C4-2B (cell line): ENCODE measurements at regions not wholly inside any gene's neighbourhood (a gene's known extent, or its start where the extent isn't known, plus 50 kb on each side); places are given as distances from the start of the nearest gene placed in this dataset.

Source experiments
- H3K27ac ChIP-seq: fragments of 450-650 bp; 2 replicates; pipeline ENCODE4 v1.5.1; 2017
- ZFX ChIP-seq: fragments of 450-650 bp; IDR thresholded peaks from 2 replicates; pipeline ENCODE4 v1.6.1; 2017
- TF ChIP-seq, protein P1 (sequence below): fragments of 450-650 bp; conservative IDR thresholded peaks from 2 replicates; pipeline ENCODE4 v1.5.1; 2017; ENCODE audit warnings: mild to moderate bottlenecking

GRCh38 chr2:217386041-217386440, 526.2 kb upstream of the TNP1 start:
- TF ChIP-seq ZFX = no peak
- TF ChIP-seq, protein P1, sequence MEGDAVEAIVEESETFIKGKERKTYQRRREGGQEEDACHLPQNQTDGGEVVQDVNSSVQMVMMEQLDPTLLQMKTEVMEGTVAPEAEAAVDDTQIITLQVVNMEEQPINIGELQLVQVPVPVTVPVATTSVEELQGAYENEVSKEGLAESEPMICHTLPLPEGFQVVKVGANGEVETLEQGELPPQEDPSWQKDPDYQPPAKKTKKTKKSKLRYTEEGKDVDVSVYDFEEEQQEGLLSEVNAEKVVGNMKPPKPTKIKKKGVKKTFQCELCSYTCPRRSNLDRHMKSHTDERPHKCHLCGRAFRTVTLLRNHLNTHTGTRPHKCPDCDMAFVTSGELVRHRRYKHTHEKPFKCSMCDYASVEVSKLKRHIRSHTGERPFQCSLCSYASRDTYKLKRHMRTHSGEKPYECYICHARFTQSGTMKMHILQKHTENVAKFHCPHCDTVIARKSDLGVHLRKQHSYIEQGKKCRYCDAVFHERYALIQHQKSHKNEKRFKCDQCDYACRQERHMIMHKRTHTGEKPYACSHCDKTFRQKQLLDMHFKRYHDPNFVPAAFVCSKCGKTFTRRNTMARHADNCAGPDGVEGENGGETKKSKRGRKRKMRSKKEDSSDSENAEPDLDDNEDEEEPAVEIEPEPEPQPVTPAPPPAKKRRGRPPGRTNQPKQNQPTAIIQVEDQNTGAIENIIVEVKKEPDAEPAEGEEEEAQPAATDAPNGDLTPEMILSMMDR = no peak
- no peak overlapping the region for H3K27ac ChIP-seq

- H3K27ac ChIP-seq = no peak overlapping the region
- TF ChIP-seq, protein P1 = no peak
- no peak for TF ChIP-seq ZFX
These were observed 523.8 kb upstream of the TNP1 start for GRCh38 chr2:217383620-217384019.

- H3K27ac ChIP-seq = no peak overlapping the region
- TF ChIP-seq, protein P1 = no peak
- TF ChIP-seq ZFX = no peak
These were observed 522.9 kb upstream of the TNP1 start for GRCh38 chr2:217382794-217383193.

DNA sequence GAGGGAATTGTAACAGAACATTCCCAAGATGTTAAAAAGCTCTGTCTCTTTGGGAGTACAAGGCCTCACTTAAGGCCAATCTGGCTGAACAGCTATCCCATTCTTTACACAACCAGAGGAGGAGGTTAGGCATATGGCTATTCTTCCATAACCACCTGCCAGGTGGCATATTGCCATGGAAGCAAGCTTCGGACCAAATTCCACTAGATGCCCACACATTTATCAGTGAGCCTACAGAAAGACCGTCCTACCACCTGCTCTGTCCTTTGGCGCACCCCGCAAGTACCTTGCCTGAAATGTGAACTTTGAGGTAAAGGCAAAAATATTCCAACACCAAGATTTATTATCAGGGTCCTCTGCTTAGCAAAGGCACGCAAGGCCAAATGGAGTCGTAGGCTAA, 519.9 kb upstream of the TNP1 start:
- TF ChIP-seq, protein P1 = no peak
- no peak for TF ChIP-seq ZFX
- no peak overlapping the region for H3K27ac ChIP-seq

DNA sequence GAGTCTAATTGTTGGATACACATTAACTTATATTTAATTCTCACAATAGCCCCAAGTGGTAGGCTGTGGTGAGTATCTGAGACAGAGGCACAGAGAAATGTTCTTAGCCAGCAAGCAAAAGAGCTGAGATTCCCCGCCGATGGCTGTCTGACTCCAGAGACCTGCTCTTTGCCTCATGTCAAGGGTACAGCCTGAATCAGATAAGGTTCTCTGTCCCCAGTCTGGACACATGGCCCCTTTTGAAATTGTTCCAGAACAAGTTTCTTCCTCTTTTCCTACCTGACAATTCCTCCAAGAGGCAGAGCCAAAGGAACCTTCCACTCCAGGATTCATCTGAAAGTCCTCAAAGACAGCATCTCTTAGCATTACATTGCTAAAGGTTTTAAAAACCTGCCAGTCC, 512.9 kb upstream of the TNP1 start:
- H3K27ac ChIP-seq = no peak overlapping the region
- TF ChIP-seq ZFX = no peak
- TF ChIP-seq, protein P1 = no peak

- no peak overlapping the region for H3K27ac ChIP-seq
- no peak for TF ChIP-seq ZFX
- TF ChIP-seq, protein P1 = no peak
These were observed 511.9 kb upstream of the TNP1 start for GRCh38 chr2:217371781-217372213.

GRCh38 chr2:217370391-217370790, 510.5 kb upstream of the TNP1 start:
- TF ChIP-seq, protein P1 = no peak
- TF ChIP-seq ZFX = no peak
- no peak overlapping the region for H3K27ac ChIP-seq
